Tibial artery (tissue), 4 donors: ENCODE measurements at regions not wholly inside any gene's neighbourhood (a gene's known extent, or its start where the extent isn't known, plus 50 kb on each side); places are given as distances from the start of the nearest gene placed in this dataset.

ENCODE experiments used
- DNase-seq, 2 donors: peaks; one replicate each; pipeline ENCODE4 v3.0.0-alpha.2; 2019
- H3K27ac ChIP-seq, 2 donors: fragments of 200-600 bp; sonication (generic) in 1 of 2; 1 replicate in 1 of 2; 2 replicates in 1 of 2; pipeline ENCODE4 v1.5.1; 2018 to 2019; ENCODE audit warnings: mild to moderate bottlenecking in 1 of 2
- H3K27me3 ChIP-seq, 2 donors: fragments of 200-600 bp; sonication (generic) in 1 of 2; one replicate each; pipeline versions ENCODE4 v1.5.1 to v1.6.0; 2016 to 2019
- H3K36me3 ChIP-seq, 3 donors: fragments of 200-600 bp; sonication (generic) in 2 of 3; one replicate each; pipeline ENCODE4 v1.5.1; 2016 to 2019; ENCODE audit warnings: mild to moderate bottlenecking in 2 of 3
- H3K4me1 ChIP-seq, 4 donors: fragments of 200-600 bp; sonication (generic) in 2 of 4; 1 replicate in 3 of 4; 2 replicates in 1 of 4; pipeline ENCODE4 v1.5.1; 2016 to 2019
- H3K4me3 ChIP-seq, 2 donors: fragments of 200-600 bp; sonication (generic) in 1 of 2; 1 replicate in 1 of 2; 2 replicates in 1 of 2; pipeline ENCODE4 v1.5.1; 2018 to 2019; ENCODE audit warnings: mild to moderate bottlenecking in 2 of 2
- H3K9me3 ChIP-seq, 3 donors: fragments of 200-600 bp; sonication (generic) in 1 of 3; one replicate each; pipeline ENCODE4 v1.5.1; 2016 to 2019
- CTCF ChIP-seq, 2 experiments: fragments of 200-600 bp in 1 of 2; fragments of 450-650 bp in 1 of 2; IDR thresholded peaks; one replicate each; pipeline ENCODE4 v1.5.1; 2017 to 2019; ENCODE audit warnings: antibody characterized with exemption in 2 of 2, mild to moderate bottlenecking in 1 of 2, moderate library complexity in 1 of 2
- intact Hi-C: fragments of 100-400 bp; cut with DNase I; formaldehyde crosslinking; loops from one replicate; pipeline ENCODE4 v1.15.0; 2023; ENCODE audit warnings: low total_unique reads

GRCh38 chr12:14199455-14200198 is 165.9 kb upstream of the ATF7IP start:
- no peaks in the 10 kb centered on the region for H3K4me1 ChIP-seq
- DNase-seq = no peak
- intact Hi-C loops = no loop called here
- H3K27me3 ChIP-seq = no peaks in the 10 kb centered on the region
- no peak overlapping the region for H3K4me3 ChIP-seq
- H3K27ac ChIP-seq = no peak overlapping the region
- no peaks in the 10 kb centered on the region for H3K36me3 ChIP-seq
- peaks cover 0 to 8% (median 0%) of the 10 kb centered on the region in 3 donors for H3K9me3 ChIP-seq
- no peak for TF ChIP-seq CTCF (IDR thresholded peaks at IDR 0.05)

- Histone ChIP-seq H3K9me3 (peaks cover 0 to 8% (median 0%) of the 10 kb centered on the region in 3 donors), H3K4me1 (no peaks in the 10 kb centered on the region), H3K27ac (no peak overlapping the region), H3K4me3 (no peak overlapping the region), H3K27me3 (no peaks in the 10 kb centered on the region), H3K36me3 (no peaks in the 10 kb centered on the region)
- DNase-seq = no peak
- no peak for TF ChIP-seq CTCF (IDR thresholded peaks at IDR 0.05)
- intact Hi-C loops = no loop called here
Observed at GRCh38 chr12:14200598-14200997, 164.9 kb upstream of the ATF7IP start.

GRCh38 chr12:14201291-14201690 is 164.2 kb upstream of the ATF7IP start:
- DNase-seq = no peak
- Histone ChIP-seq H3K4me3 (no peak overlapping the region), H3K27me3 (no peaks in the 10 kb centered on the region), H3K9me3 (peaks cover 0 to 8% (median 0%) of the 10 kb centered on the region in 3 donors), H3K36me3 (no peaks in the 10 kb centered on the region), H3K4me1 (no peaks in the 10 kb centered on the region), H3K27ac (no peak overlapping the region)
- TF ChIP-seq CTCF (IDR thresholded peaks at IDR 0.05) = no peak
- intact Hi-C loops = no loop called here

GRCh38 chr12:14207905-14208551 is 157.5 kb upstream of the ATF7IP start:
- H3K4me3 ChIP-seq = no peak overlapping the region
- TF ChIP-seq CTCF (IDR thresholded peaks at IDR 0.05) = no peak
- H3K36me3 ChIP-seq = no peaks in the 10 kb centered on the region
- DNase-seq = no peak
- no peaks in the 10 kb centered on the region for H3K9me3 ChIP-seq
- H3K27me3 ChIP-seq = no peaks in the 10 kb centered on the region
- no peak overlapping the region for H3K27ac ChIP-seq
- intact Hi-C loops = no loop called here
- H3K4me1 ChIP-seq = peaks cover 0 to 12% (median 0%) of the 10 kb centered on the region in 4 donors

- TF ChIP-seq CTCF (IDR thresholded peaks at IDR 0.05) = no peak
- no peak overlapping the region for H3K27ac ChIP-seq
- no peaks in the 10 kb centered on the region for H3K27me3 ChIP-seq
- no peak for DNase-seq
- no peaks in the 10 kb centered on the region for H3K9me3 ChIP-seq
- H3K4me3 ChIP-seq = no peak overlapping the region
- H3K36me3 ChIP-seq = no peaks in the 10 kb centered on the region
- intact Hi-C loops = no loop called here
- peaks cover 0 to 12% (median 2%) of the 10 kb centered on the region in 4 donors for H3K4me1 ChIP-seq
Observed at GRCh38 chr12:14211947-14212387, 153.5 kb upstream of the ATF7IP start.
